Fibroblast of lung (primary cell): ENCODE measurements at regions not wholly inside any gene's neighbourhood (a gene's known extent, or its start where the extent isn't known, plus 50 kb on each side); places are given as distances from the start of the nearest gene placed in this dataset.

Source experiments
- EZH2 ChIP-seq: IDR thresholded peaks from 2 replicates; pipeline ENCODE4 v1.5.1; 2012; ENCODE audit warnings: low read length, control low read depth, mild to moderate bottlenecking; ENCODE audit errors: missing control alignments
- TF ChIP-seq, protein P1 (sequence below), 2 donors: IDR thresholded peaks in 1 of 2; conservative IDR thresholded peaks in 1 of 2; 1 replicate in 1 of 2; 2 replicates in 1 of 2; pipeline ENCODE4 v1.5.1; 2011 to 2012; ENCODE audit warnings: low read length in 2 of 2, control low read depth in 1 of 2, inconsistent platforms in 1 of 2, low read depth in 1 of 2, mild to moderate bottlenecking in 1 of 2

GRCh38 chr12:92044435-92044834 lies 101.2 kb downstream of the BTG1 start:
- TF ChIP-seq, protein P1, sequence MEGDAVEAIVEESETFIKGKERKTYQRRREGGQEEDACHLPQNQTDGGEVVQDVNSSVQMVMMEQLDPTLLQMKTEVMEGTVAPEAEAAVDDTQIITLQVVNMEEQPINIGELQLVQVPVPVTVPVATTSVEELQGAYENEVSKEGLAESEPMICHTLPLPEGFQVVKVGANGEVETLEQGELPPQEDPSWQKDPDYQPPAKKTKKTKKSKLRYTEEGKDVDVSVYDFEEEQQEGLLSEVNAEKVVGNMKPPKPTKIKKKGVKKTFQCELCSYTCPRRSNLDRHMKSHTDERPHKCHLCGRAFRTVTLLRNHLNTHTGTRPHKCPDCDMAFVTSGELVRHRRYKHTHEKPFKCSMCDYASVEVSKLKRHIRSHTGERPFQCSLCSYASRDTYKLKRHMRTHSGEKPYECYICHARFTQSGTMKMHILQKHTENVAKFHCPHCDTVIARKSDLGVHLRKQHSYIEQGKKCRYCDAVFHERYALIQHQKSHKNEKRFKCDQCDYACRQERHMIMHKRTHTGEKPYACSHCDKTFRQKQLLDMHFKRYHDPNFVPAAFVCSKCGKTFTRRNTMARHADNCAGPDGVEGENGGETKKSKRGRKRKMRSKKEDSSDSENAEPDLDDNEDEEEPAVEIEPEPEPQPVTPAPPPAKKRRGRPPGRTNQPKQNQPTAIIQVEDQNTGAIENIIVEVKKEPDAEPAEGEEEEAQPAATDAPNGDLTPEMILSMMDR (conservative IDR thresholded peaks at IDR 0.05 in 1 of 2, IDR thresholded peaks at IDR 0.05 in 1 of 2; ENCODE audit: low read depth in 1 of 2, low read length in 2 of 2): no peak
- no peak for TF ChIP-seq EZH2
